Karpas-422 (cell line): ENCODE measurements at regions not wholly inside any gene's neighbourhood (a gene's known extent, or its start where the extent isn't known, plus 50 kb on each side); places are given as distances from the start of the nearest gene placed in this dataset.

Experiments
- DNase-seq: peaks from one replicate; pipeline ENCODE4 v3.0.0-alpha.2; 2015
- H2AFZ ChIP-seq: fragments of 200-600 bp; sonication (generic); 2 replicates; pipeline ENCODE4 v1.6.1; 2014; ENCODE audit warnings: antibody characterized with exemption, low read length, mixed read lengths
- H3K27ac ChIP-seq: fragments of 200-600 bp; sonication (generic); 2 replicates; pipeline ENCODE4 v1.5.1; 2014; ENCODE audit warnings: mild to moderate bottlenecking, low read length, moderate library complexity
- H3K27me3 ChIP-seq: fragments of 200-600 bp; sonication (generic); 2 replicates; pipeline ENCODE4 v1.6.1; 2014; ENCODE audit warnings: low read length, mixed read lengths
- H3K36me3 ChIP-seq: fragments of 200-600 bp; sonication (generic); 2 replicates; pipeline ENCODE4 v1.6.1; 2014; ENCODE audit warnings: low read length, mixed read lengths; ENCODE audit not compliant: insufficient read depth
- H3K4me1 ChIP-seq: fragments of 200-600 bp; sonication (generic); 2 replicates; pipeline ENCODE4 v1.6.1; 2014; ENCODE audit warnings: mild to moderate bottlenecking, low read length, mixed read lengths
- H3K4me2 ChIP-seq: fragments of 200-600 bp; sonication (generic); 2 replicates; pipeline ENCODE4 v1.6.1; 2014; ENCODE audit warnings: low read length, low read depth, mild to moderate bottlenecking; ENCODE audit not compliant: poor library complexity, severe bottlenecking
- H3K4me3 ChIP-seq: fragments of 200-600 bp; sonication (generic); 2 replicates; pipeline ENCODE4 v1.5.1; 2014; ENCODE audit warnings: mild to moderate bottlenecking, antibody characterized with exemption, low read length, mixed read lengths
- H3K79me2 ChIP-seq: fragments of 200-600 bp; sonication (generic); 2 replicates; pipeline ENCODE4 v1.6.1; 2014; ENCODE audit warnings: mild to moderate bottlenecking, low read length, mixed read lengths
- H3K9ac ChIP-seq: fragments of 200-600 bp; sonication (generic); 2 replicates; pipeline ENCODE4 v1.6.0; 2014; ENCODE audit warnings: low read length
- H3K9me2 ChIP-seq: fragments of 200-600 bp; sonication (generic), shearing (Covaris generic); replicated peaks from 2 replicates; pipeline ENCODE4 v1.6.0; 2014; ENCODE audit warnings: mild to moderate bottlenecking, low read length, moderate library complexity; ENCODE audit not compliant: insufficient read depth
- H3K9me3 ChIP-seq: fragments of 300-700, 200-600 bp; sonication (generic); 2 replicates; pipeline ENCODE4 v1.6.1; 2014; ENCODE audit warnings: low read length, mixed read lengths
- H4K20me1 ChIP-seq: fragments of 200-600 bp; sonication (generic); 2 replicates; pipeline ENCODE4 v1.6.1; 2014; ENCODE audit warnings: mild to moderate bottlenecking, antibody characterized with exemption, low read length, low read depth; ENCODE audit not compliant: insufficient read depth

DNA sequence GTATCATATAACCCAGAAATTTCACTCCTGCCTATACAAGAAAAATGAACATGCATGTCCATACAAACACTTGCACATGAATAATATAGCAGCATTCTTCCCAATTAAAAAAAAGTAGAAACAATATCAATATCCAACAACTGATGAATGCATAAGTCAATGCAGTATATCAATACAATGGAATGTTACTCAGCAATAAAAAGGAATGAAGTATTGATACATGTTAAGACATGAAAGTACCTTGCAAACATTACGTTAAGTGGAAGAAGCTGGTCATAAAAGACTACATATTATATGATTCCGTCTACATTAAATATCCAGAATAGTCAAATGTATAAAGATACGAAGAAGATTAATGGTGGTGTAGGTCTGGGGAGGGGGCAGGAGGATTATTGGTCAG is 73.9 kb upstream of the DRD2 start:
- Histone ChIP-seq H3K79me2 (no peaks in the 10 kb centered on the region), H2AFZ (no peak overlapping the region), H3K4me2 (no peak overlapping the region)

DNA sequence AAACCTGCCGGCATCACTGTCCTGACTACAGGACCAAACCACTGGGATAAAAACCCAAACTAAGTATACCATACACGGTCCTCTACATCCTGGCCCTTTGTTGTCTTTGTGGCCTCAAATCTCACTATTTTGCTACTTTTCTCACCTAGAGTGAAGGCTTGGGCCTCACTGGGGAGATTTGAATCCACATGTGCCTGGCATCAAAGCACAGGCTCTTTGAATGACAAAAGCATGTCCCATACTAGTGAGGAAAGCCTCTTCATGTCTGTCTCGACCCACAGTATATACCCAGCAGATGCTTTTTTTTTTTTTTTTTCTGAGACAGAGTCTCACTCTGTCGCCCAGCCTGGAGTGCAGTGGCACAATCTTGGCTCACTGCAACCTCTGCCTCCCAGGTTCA is 72.5 kb upstream of the DRD2 start:
- H2AFZ ChIP-seq = no peak overlapping the region
- H3K4me3 ChIP-seq = no peak overlapping the region
- no peak for DNase-seq
- H3K27ac ChIP-seq = no peak overlapping the region
- H3K27me3 ChIP-seq = no peaks in the 10 kb centered on the region
- no peaks in the 10 kb centered on the region for H3K79me2 ChIP-seq
- no peaks in the 10 kb centered on the region for H4K20me1 ChIP-seq
- H3K9me3 ChIP-seq = no peaks in the 10 kb centered on the region
- peaks cover 31% of the 10 kb centered on the region for H3K4me1 ChIP-seq
- H3K9ac ChIP-seq = no peak overlapping the region
- H3K9me2 ChIP-seq = no peaks in the 10 kb centered on the region
- H3K36me3 ChIP-seq = no peaks in the 10 kb centered on the region
- H3K4me2 ChIP-seq = no peak overlapping the region

More for the DNA sequence above, 73.9 kb upstream of the DRD2 start:
- Histone ChIP-seq H3K27ac (no peak overlapping the region), H4K20me1 (no peaks in the 10 kb centered on the region), H3K4me1 (peaks cover 31% of the 10 kb centered on the region), H3K9me3 (no peaks in the 10 kb centered on the region), H3K4me3 (no peak overlapping the region), H3K9me2 (no peaks in the 10 kb centered on the region), H3K9ac (no peak overlapping the region), H3K27me3 (no peaks in the 10 kb centered on the region), H3K36me3 (no peaks in the 10 kb centered on the region)
- DNase-seq = no peak

DNA sequence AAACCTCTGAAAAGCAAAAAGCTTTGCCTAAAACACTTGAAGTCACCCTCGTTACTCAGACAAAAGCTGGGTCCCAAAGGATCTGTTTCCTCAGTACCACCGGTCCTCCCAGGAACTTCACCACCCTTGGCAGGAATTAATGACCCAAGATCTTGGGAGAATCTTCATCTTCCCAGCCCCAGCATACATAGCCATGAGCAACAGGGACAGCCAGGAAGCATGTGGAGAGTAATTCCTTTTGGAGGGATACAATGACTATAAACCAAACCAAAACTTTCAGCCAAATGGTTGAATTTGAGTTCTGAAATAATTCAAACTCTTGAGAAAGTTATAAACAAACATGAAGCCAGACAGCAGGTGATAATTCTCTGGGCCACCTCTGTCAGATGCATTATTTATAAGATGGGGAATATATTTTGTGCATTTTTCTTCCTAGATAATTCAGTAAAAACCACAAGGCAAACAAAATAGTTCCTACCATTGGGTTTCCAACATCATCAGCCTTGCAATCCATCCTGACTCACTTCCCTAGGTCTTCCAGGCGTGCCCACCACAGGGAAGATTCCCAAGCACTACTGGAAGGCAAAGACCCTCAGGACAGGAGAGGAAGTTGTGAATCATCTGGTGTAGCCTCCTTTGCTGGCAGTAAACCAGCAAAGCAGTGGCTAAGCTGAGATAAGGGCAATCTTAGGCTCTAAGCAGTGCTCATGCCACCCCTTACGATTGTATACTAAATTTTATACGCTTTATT is 71.7 kb upstream of the DRD2 start:
- no peaks in the 10 kb centered on the region for H3K9me3 ChIP-seq
- no peaks in the 10 kb centered on the region for H3K9me2 ChIP-seq
- H3K79me2 ChIP-seq = no peaks in the 10 kb centered on the region
- no peaks in the 10 kb centered on the region for H3K36me3 ChIP-seq
- H3K4me3 ChIP-seq = no peak overlapping the region
- no peak overlapping the region for H2AFZ ChIP-seq
- H3K27ac ChIP-seq = no peak overlapping the region
- DNase-seq = peak; percentile 4
- no peaks in the 10 kb centered on the region for H3K27me3 ChIP-seq
- peaks cover 26% of the 10 kb centered on the region for H3K4me1 ChIP-seq
- no peak overlapping the region for H3K9ac ChIP-seq
- H4K20me1 ChIP-seq = no peaks in the 10 kb centered on the region
- H3K4me2 ChIP-seq = no peak overlapping the region

DNA sequence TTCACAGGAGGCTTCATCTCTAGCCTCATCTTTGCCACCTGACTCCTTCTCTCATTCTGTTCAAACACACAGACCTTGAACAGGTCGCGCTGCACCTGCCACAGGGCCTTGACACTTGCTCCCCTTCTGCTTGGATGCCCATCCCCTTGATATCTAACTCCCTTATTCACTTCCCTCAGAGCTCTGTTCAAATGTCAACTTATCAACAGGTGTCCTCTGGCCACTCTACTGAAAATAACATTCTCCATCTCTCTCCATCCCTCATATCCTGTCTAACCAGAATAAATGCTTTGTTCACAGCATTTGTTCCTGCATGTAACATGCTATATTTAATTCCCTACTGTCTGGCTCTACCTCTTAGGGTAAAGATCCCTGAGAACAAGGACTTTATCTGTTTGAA is 67.2 kb upstream of the DRD2 start:
- no peak overlapping the region for H3K27ac ChIP-seq
- DNase-seq = no peak
- no peak overlapping the region for H3K4me3 ChIP-seq
- no peaks in the 10 kb centered on the region for H3K9me3 ChIP-seq
- H4K20me1 ChIP-seq = no peaks in the 10 kb centered on the region
- H2AFZ ChIP-seq = no peak overlapping the region
- H3K36me3 ChIP-seq = no peaks in the 10 kb centered on the region
- H3K79me2 ChIP-seq = no peaks in the 10 kb centered on the region
- H3K4me2 ChIP-seq = peak overlapping the region; percentile 49
- H3K27me3 ChIP-seq = no peaks in the 10 kb centered on the region
- no peak overlapping the region for H3K9ac ChIP-seq
- H3K9me2 ChIP-seq = no peaks in the 10 kb centered on the region
- H3K4me1 ChIP-seq = peaks cover 16% of the 10 kb centered on the region

DNA sequence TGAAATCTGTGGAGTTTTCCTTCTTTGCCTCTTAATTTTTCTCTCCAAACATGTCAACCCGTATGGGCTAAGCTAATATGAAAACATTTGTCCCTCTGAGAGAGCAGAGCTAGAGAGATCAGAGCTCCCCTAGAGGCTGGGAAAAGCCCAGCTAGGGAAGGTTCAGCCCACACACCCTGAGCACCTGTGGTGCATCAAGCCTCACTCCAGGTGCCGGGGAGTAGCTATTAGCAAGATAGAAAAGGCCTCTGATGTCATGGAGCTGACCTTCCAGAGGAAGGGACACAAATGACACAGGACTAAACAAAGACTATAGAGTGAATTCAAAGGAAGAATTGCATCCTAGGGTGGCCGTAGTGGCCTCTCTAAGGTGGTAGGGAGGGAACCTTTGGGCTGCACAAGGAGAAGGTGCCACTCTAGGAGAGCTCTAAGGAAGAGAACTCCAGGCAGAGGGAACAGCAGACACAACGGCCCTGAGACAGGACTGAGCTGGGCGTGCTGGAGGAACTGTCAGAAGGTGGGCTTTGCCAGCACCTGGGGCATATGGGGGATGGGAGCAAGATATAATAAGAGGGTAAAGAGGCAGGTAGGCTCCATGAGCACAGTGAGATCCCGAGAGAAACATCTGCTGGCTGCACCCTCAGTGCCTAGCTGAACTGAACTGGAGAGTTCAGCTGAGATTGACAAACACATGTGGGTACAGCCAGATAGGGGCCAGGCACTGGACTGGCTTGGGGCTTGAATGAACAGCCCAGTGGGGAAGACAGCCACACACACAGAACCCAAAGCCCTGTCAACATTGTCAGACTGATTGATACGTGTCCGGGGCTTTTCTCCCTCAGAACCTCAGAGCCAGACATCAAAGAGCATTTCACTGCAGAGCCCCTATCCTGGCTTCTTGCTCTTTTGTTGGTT is 65.5 kb upstream of the DRD2 start:
- H3K4me1 ChIP-seq = peaks cover 16% of the 10 kb centered on the region
- H3K9me2 ChIP-seq = no peaks in the 10 kb centered on the region
- H4K20me1 ChIP-seq = no peaks in the 10 kb centered on the region
- no peak overlapping the region for H3K4me3 ChIP-seq
- no peaks in the 10 kb centered on the region for H3K79me2 ChIP-seq
- no peaks in the 10 kb centered on the region for H3K27me3 ChIP-seq
- H3K36me3 ChIP-seq = no peaks in the 10 kb centered on the region
- H3K9me3 ChIP-seq = no peaks in the 10 kb centered on the region
- no peak overlapping the region for H3K9ac ChIP-seq
- no peak overlapping the region for H2AFZ ChIP-seq
- DNase-seq = no peak
- H3K27ac ChIP-seq = no peak overlapping the region
- H3K4me2 ChIP-seq = no peak overlapping the region

DNA sequence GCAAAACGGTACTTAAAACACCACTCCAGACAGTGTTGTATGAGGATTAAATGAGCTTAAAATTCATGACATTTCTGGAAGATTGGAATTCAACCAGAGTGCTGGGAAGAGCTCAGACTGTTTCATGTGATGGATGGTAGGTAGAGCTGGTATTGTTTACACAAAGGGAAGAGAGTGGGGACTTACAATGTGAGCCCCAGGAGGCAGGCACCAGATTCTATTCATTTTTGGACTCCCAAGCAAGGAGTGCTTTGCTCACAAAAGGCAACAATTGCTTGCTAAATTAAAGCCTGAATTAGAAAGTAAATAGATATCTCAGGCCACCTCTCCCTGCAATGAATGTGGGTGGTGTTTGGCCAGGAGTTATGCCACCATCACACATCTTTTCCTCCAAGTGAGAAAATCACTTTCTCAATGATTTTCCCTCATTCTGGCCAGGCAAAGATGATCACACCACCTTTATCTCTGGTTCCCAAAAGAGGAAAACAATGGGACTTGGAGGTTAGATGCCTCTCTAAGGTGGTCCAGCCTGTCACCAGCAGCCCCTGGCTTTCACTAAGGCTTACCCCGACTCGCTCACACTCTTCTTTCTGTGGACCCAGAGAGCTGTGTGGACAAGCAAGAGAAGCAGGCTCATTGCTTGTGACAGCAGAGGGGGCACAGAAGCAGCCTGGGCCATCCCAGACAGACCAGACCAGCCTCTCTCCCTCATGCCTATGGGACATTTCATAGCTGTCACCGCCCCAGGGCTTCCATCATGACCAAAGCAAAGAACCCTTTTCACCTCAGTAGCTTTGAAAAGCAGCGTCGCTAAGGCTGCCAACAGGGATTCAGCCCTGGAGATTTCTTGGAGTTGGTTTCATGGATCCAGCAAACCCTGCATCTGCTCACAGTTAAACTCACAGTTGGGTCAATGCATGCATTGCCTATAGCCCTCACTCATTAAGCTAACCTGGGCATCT is 63.5 kb upstream of the DRD2 start:
- Histone ChIP-seq H3K9me2 (no peaks in the 10 kb centered on the region), H3K79me2 (no peaks in the 10 kb centered on the region), H3K27me3 (no peaks in the 10 kb centered on the region), H3K9me3 (no peaks in the 10 kb centered on the region), H3K36me3 (no peaks in the 10 kb centered on the region), H3K4me3 (no peak overlapping the region), H3K9ac (no peak overlapping the region), H4K20me1 (no peaks in the 10 kb centered on the region), H3K4me2 (no peak overlapping the region), H2AFZ (no peak overlapping the region), H3K27ac (no peak overlapping the region), H3K4me1 (peaks cover 13% of the 10 kb centered on the region)
- no peak for DNase-seq

DNA sequence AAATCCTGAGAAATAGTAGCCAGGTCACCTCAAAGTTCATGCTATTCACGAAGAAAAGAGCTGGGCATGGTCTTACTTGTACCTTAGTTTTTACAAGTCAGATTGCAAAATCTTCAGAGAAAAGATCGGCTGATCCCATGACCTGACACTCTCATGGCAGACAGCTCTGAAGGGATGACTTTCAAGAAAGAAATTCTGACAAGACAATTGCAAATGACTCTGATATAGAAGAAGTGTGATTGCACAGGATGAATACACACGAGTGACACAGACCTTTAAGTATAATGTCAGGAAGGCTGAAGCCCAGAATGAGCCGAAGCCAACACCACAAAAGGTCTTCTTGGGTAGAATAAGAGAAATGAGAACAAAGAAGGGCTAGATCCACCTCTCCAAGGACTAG is 59.4 kb upstream of the DRD2 start:
- Histone ChIP-seq H2AFZ (no peak overlapping the region), H3K9me3 (no peaks in the 10 kb centered on the region), H3K4me3 (no peak overlapping the region), H4K20me1 (no peaks in the 10 kb centered on the region), H3K4me1 (no peaks in the 10 kb centered on the region), H3K79me2 (no peaks in the 10 kb centered on the region), H3K27ac (no peak overlapping the region), H3K27me3 (no peaks in the 10 kb centered on the region), H3K9ac (no peak overlapping the region), H3K4me2 (no peak overlapping the region), H3K36me3 (no peaks in the 10 kb centered on the region), H3K9me2 (no peaks in the 10 kb centered on the region)
- no peak for DNase-seq

DNA sequence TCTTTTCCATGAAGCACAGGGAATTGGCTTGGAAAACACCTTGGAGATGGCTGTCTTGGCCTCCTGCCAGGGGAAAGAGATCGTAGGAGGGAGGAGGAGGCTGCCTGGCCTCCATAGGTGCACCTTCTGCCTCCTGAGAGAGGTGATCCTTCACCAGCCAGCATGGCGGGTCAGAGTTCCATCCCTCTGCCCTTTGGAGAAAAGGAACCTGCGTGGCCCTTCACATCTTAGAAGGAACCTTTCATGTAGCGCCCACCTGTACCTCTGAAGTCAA is 58.2 kb upstream of the DRD2 start:
- Histone ChIP-seq H3K4me3 (no peak overlapping the region), H3K4me1 (no peaks in the 10 kb centered on the region), H2AFZ (no peak overlapping the region), H3K36me3 (no peaks in the 10 kb centered on the region), H3K27ac (no peak overlapping the region), H3K27me3 (no peaks in the 10 kb centered on the region), H3K9ac (no peak overlapping the region), H3K79me2 (no peaks in the 10 kb centered on the region), H4K20me1 (no peaks in the 10 kb centered on the region), H3K9me2 (no peaks in the 10 kb centered on the region), H3K9me3 (no peaks in the 10 kb centered on the region), H3K4me2 (no peak overlapping the region)
- DNase-seq = no peak
